NT2/D1 (cell line): ENCODE measurements at regions not wholly inside any gene's neighbourhood (a gene's known extent, or its start where the extent isn't known, plus 50 kb on each side); places are given as distances from the start of the nearest gene placed in this dataset.

Experiments
- SUZ12 ChIP-seq: IDR thresholded peaks from 2 replicates; pipeline ENCODE4 v1.6.1; 2011; ENCODE audit not compliant: insufficient read length, insufficient read depth; ENCODE audit errors: extremely low read depth
- YY1 ChIP-seq: IDR thresholded peaks from 2 replicates; pipeline ENCODE4 v1.6.1; 2011; ENCODE audit not compliant: insufficient read length, insufficient read depth
- ZNF274 ChIP-seq: IDR thresholded peaks from 2 replicates; pipeline ENCODE4 v1.6.1; 2011; ENCODE audit warnings: mild to moderate bottlenecking, low read depth, low read length

DNA sequence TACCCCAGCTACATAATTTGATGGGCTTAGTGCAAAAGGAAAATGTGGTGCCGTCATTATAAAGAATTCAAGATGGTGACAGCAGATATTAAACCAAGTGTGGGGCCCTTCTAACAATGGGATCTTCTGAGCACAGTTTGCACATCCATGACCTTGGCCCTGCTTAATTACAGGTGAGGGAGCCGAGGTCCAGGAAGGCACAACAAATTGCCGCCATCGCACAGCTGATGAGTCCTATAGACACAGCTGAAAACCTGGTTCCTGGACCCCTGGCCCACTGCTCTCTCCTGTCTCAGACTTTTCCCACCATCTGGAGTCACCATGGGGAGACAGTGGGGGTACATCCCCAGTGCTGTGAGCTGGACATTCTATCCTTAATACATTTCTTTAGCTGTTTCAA, 95.8 kb upstream of the MAP4K3 start:
- TF ChIP-seq SUZ12 (no peak), ZNF274 (no peak), YY1 (no peak)
